ENCODE measurements at regions not wholly inside any gene's neighbourhood (a gene's known extent, or its start where the extent isn't known, plus 50 kb on each side); places are given as distances from the start of the nearest gene placed in this dataset.

- TF ChIP-seq CTCF (IDR thresholded peaks at IDR 0.05) (no peak), POLR2A (IDR thresholded peaks at IDR 0.05) (no peak)
Observed at GRCh38 chr13:103726808-103727207, 660.6 kb upstream of the SLC10A2 start.

Measured in gastroesophageal sphincter (tissue), 3 donors.